Globus pallidus (tissue), 1 donor: ENCODE measurements at regions not wholly inside any gene's neighbourhood (a gene's known extent, or its start where the extent isn't known, plus 50 kb on each side); places are given as distances from the start of the nearest gene placed in this dataset.

Experiments
- DNase-seq: peaks from one replicate; pipeline ENCODE4 v3.0.0-alpha.2; 2015; ENCODE audit warnings: low spot score

DNA sequence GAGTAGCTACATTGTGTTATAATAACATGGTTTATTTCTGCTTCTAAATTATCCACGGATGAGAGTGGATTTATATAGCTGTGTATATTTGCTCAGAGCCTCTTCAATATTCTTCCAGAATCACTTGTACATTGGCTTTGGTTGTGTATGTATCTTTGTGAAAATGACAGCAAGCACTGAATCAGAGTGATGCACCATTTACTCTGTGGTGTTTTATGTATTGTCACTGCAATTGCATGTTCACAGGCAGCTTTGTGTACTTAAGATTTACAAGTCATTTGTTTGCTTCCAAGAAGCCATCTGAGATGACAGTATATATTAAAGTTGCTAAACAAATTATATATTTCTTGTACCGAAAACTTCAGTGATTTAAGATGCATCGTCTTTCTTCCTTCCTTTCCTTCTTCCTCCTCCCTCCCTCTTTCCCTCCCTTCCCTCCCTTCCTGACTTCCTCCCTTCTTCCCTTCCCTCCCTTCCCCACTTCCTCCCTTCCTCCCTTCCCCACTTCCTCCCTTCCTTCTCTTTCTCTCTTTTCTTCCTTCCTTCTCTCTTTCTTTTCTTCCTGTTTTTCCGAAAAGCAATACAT is 362.3 kb upstream of the GOLIM4 start:
- no peak for DNase-seq

DNA sequence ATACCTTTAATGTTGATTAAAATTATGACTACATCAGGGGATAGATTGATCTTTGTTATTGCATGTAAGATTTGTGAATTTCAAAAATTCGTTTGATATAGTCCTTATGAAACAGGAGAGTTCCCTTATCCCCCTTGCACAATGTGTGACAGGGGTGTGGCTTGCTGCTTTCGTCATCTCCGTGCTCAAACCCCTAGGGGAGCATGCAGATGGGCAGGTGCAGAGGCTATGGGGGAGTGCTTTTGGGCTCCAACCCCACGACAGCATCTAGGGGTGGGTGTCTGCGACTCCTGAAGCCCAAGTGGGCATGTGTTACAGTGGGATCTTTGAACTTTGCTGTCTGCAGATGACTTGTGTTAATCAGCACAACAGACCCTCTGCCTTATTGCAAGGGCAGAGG is 360.1 kb upstream of the GOLIM4 start:
- no peak for DNase-seq

DNA sequence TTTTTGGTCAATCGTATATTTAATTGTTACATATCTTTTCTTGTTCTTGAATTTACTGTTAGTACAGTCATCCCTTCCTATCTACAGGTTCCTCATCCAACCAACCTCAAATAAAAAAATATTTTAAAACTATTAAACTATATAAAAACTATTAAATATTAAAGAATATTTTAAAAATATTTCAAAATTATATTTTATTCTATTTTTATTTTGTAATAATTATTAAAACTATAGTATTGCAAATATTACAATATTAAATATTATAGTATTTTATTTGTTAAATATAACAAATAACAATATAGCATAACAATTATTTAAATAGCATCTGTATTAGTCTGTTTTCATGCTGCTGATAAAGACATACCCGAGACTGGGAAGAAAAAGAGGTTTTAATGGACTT is 357.9 kb upstream of the GOLIM4 start:
- DNase-seq = no peak

DNA sequence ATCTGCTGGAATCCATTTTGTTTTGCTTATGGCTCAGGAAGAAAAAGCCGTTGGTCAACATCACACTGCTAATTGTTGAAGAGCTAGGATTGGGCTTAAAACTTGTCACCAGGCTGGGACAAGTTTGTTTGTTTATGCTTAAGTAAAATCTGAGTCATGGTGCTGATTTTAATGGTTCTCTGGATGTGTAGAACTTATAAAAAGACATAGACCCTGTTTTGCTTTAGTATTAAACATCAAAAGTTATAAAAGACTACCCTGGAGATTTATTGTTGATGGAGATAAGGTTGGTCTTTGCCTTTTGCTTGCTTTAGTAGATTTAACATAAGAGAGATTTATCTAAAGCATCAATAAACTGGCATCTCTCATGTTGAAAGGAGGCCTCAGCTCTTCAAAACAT is 348.2 kb upstream of the GOLIM4 start:
- no peak for DNase-seq

DNA sequence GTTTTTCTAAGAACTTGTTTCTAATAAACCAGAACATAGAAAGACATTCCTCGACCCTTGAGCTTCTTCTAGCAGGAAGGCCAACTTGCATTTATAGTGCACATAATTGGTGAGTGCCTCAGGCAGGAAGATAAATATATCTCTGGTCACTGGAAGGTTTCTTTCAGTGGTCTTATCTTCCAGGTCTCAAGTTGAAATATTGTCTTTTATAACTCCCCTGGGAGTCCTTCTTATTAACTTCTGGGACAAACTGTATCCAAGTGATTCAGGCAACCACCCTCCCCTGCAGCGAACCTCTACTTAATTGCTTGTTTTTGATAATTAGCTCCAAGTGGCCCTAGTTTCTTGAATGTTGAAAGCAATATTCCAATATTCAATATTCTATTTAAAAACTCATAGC is 346.8 kb upstream of the GOLIM4 start:
- DNase-seq = no peak

DNA sequence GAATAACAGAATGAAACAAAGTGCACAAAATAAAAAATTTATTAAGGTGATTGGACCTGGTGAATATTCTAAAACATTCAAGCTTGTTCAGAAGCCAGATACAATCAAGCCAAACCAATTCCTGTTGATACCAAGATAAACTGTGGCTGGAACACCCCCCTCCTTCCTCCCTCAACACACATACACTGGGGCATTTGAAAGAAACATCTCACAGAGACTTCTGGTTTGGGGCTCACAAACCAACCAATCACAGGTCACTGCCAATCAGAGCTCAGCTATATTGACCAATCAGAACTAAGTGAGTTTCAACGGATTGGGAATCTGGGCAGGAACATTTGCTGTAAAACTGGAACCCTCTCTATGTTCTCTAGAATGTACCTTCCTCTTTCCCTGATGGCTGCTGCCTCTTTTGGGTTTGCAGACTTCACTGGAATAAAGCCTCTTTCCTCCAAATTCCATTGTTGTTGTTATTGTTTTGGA is 340.6 kb upstream of the GOLIM4 start:
- no peak for DNase-seq

DNA sequence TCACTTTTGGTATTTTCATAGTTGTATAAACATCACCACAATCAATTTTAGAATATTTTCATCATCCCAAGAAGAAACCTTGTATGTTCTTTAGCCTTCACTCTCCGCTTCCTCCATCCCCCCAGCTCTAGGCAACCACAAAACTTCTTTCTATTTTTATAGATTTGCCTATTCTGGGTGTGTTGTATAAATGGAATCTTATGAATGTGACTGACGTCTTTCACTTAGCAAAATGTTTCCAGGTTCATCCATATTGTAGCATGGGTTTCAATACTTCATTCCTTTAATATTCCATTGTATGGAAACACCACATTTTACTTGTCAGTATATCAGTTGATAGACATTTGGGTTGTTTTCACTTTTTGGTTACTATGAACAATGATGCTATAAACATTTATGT is 335.8 kb upstream of the GOLIM4 start:
- DNase-seq = no peak

DNA sequence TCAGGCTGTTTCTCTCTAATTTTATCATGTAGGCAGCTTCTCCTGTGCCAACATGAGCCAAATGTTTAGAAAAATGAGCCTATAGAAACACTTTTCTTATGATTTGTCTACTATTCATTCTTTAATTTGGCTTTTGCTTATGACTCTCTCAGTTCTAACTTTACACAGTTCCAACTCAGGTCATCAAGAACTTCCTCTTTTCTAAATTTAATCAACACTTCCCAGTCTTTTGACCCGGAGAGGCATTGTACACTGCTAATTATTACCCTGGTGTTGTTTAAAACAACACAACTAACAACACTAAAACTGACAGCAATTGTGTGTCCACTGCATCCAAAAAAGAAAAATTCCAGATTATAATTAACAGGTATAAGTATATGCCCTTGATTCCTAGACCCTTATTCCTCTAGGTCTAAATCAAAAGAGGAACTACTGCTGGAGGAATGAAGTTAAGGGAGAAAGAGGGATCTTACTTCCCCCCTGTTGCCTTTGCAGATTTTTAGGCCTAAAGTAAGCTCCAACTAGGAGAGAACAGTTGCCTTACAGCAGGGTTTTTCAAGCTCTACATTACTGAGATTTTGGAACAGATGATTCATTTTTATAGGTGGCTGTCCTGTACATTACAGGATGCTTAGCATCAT is 332.2 kb upstream of the GOLIM4 start:
- DNase-seq = peak; percentile 8

DNA sequence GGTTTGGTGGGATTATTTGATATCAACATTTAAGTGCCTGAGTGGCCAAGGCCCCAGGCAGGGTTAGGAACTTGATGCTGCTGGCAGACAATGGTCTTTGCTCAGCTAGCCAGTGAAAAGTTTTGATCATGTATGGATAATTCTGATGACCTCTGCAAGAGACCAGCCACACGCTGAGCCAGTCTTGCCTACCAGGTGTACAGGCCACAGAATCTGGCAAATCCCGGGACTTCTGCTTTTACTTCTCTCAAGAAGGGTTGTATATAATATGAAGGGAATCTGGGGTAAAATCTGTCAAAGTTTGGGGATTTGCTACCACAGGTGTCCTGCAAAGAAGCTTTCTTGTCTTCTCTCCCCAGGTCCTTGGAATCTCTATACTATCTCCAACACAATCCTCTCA is 331.4 kb upstream of the GOLIM4 start:
- no peak for DNase-seq

DNA sequence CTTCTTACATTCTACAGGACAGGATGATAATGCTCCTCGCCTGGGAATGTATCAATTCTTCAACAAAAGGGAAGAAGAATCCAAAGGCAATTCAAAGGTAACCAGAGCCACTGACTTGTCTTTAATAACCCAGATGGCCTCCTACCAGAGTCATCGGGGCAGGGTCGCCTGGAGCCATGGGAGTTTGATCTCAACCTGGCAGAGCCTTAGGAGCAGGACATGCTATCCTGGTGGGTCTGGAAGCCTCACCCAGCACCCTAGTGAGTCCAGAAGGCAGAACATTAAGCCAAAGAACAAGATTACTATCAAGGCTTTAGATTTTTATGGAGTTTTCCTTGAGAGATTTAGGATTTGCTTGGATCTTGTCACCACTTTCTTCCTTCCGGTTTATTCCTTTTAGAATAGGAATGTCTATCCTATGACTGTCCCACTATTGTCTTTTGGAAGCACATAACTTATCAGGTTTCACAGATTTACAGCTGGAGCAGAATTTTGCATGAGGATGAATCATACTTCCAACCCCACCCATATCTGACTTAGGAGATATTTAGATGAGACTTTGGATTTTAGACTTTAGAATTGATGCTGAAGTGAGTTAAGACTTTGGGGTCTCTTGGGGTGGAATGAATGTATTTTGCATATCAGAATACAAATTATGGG is 330.3 kb upstream of the GOLIM4 start:
- DNase-seq = no peak

DNA sequence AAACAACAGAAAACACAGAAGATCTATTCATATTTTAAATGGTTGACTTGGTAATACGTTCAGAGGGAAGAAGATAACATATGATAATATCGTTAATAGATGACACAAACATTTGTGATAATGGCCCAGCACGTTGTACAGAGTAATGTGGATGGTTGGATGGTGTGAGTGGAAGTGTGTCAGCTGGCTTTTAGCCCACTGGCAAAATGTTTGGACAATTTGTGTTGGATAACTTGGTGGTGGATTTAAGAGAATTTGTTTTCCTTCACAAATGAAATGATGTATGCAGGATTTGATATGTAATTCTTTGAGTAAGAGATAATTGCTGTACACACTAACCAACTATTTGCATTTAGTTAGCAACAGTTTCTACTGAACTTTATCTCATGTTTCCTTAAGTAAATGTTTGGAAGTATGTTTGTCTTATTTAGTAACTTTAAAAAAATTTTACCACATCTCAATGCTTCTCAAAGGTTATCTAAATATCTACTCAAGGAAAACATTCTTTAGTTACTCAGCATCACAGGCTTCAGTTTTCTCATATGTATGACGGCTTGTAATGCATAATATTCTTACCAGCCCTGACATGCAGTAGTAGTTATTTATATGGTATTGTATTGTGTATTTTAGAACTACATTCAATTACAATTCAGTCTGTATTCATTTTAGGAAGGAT is 328.5 kb upstream of the GOLIM4 start:
- DNase-seq = no peak

DNA sequence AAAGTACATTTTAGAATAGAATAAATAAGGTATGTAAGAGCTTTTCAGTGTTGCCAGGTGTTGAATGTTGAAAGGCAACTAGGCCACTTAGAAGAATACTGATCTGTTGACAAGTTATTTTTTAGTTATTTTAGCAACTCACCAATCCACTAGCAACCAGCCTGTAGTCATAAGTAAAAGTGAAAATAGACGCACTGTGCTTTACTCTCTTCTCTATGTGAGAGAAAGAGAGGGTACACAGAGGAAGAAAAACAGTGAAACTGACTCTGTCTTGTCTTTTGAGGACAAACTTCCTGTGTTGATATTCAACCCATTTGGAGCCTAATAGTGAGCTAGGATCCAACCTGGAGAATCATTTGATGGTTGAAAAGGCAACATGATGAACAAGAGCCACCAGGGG is 327.1 kb upstream of the GOLIM4 start:
- no peak for DNase-seq

DNA sequence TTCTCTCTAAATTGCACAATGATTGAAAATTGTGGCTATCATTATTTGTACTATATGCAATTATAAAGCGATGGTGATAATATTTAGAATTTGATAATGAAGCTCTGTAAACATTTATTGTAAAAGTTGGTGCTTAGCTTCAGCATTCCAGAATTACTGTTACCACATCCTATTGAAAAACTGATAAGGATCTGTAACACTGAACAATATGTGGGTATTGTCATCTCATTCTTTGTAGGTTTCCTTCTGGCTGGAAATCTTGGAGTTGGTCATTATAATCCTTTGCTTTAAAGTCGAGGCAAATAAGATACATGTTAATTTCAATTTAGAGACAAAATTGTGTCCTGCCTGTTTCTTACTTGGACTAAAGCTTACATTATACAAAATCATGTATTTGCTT is 323.4 kb upstream of the GOLIM4 start:
- DNase-seq = no peak

DNA sequence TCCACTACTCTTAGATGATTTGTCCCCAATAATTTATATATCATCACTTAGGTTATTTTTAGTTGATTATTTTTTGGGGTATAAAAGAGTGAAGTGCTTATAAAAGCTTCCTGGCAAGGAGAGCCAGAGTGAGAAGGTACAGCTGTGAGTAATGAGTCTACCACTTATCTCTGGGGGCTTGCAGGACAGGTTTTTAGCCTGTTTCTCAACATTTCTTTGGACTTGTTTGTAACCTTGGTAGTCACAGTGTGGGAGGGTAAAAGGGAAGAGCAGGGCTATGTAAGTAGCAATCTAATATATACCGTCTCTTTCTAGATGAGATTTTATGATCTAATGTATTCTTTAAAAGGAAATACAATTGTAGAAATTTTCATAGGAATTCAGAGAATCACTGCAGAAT is 321.3 kb upstream of the GOLIM4 start:
- DNase-seq = no peak

DNA sequence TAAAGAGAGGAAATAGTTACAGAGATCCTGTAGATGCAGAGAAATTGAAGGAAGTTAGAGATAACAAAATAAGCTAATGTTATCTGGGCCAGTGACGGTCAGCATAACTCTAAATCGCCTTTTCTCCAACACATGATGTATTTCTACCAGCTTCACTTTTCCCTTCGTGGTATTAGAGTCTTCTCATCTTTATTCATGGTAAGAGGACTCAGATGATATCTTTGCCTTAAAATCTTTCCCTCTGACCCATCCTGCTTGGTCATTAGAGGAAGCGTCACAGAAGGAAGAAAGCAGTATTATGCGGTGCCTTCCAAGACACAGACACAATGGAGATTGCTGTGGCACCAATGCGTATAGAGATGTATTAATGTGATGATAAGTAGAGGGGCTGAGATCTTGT is 320.7 kb upstream of the GOLIM4 start:
- no peak for DNase-seq

DNA sequence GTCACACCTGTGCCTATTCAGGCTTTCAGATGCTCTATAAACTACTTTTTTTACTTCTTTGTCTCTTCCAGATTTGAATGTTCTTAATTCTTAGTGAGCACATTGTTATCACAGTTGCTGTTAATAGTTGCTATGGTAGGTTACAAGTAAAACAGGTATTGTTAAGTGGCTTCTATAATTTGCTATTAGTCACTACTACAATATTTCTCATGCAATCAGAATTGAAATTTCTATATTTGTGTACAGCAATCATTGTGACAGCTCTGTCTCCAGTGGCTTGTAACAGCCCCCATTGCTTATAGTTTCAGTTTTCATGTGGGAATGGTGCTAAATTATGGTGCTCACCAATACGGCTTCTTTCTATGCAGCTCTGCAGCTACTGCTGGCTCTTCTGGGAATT is 318.4 kb upstream of the GOLIM4 start:
- DNase-seq = no peak

DNA sequence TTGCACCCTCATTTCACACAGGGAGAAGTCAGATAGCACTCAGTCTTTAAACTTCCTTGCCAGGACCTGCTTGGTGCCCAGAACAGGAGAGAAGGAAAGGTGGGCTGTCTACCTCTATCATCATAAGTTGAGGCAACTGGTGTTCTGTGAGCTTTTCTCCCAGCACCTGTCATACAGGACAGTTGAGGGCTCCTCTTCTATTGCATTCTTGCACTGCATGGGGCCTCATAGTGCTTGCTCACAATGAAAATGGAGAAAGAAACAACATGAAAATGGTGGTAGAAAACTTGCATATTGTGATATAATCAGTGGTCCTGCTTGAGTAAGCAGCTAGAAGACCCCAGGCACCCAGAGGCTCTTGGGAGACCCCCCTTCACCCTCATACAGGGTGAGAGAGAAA is 311.7 kb upstream of the GOLIM4 start:
- no peak for DNase-seq

DNA sequence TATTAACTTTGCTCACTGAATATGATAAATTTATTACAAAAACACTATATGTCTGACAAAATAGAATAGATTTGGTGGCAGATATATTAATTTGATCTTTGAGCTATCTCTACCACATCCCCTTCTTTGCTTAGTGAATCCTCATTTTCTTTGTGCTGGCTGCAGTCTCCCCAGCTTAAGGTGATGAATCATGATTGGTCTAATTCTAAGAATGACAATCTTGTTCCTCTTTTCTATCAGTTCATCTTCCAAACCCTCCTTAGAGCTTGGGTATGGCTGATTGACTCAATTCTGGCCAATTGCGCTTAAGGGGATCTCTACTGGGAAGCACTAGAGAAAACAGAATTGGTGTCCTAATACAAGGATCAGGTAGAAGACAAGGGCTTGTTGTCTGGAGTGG is 309.6 kb upstream of the GOLIM4 start:
- DNase-seq = no peak

DNA sequence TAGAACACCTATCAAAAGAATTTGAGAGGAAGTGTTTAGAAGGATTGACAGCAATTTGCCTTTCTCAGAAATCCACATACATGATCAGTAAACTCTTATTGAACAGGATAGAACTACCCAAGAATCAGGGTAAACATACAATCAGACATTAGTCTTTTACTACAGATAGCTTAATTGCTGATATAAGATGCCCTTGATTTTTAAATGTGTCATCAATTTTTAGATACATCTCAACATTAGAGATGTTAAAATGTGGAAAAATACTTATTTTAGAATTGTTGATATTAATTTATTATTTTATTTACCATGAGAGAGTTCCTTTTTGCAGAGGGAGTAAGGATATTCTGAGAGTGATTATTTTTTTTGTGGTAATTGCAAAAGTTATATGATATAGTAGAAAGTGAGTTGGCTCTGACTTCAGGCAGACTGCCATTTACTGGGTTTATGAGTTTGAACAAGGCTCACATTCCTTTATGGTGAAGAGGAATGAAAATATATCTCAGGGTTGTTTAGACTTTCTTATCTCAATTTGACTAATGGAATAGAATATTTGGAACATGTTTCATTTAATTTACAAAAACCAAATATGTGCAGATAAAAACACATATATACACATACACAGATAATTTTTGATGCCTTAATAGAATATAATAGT is 302.8 kb upstream of the GOLIM4 start:
- no peak for DNase-seq

DNA sequence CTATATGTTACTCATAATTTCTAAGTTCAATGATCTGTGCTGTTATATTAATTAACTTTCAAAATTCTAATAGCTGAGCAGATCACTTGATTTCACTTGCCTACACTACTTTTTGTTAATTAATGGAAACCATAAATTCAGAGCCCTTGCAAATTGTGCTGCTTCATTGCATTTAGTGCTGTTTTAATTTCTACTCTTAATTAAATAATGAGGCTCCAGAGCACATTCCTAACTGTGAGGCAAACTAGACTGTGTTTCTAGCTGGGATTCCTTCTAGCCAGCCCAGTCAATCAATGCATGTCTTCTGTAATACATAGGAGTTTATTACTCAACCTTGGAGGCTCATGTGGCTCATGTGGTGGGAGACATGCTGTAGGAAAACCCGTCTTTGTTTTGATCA is 301.1 kb upstream of the GOLIM4 start:
- no peak for DNase-seq

DNA sequence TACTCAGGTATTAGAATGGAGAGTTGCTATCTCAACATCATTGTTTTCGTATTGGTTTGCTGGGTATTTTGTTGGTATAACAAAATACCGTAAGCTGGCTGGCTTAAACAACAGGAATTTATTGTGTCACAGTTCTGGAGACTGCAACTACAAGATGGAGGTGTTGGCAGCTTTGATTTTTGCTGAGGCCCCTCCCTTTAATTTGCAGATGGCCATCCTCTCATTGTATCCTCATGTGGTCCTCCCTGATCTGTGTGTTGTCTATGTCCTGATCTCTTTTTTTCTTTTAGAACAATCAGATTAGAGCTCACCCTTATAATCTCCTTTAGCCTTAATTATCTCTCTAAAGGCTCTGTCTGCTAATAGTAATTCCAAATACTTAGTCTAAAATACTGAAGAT is 299.8 kb upstream of the GOLIM4 start:
- no peak for DNase-seq

DNA sequence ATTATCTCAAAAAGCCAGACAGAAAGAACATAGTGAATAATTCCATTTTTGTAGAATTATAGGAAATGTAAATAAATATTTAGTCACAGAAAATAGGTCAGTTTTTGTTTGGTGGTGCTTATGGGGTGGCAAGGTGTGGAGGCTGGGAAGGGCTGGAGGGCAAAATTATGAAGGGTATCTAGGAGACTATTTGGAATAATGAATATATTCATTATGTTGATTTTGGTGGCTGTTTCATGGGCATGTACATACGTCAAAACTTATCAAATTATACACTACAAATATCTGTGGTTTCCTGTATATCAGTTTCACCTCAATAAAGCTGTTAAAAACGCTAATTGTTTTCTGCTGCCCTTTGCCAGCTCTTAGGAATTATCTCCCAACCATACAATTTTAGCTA is 298.7 kb upstream of the GOLIM4 start:
- no peak for DNase-seq

DNA sequence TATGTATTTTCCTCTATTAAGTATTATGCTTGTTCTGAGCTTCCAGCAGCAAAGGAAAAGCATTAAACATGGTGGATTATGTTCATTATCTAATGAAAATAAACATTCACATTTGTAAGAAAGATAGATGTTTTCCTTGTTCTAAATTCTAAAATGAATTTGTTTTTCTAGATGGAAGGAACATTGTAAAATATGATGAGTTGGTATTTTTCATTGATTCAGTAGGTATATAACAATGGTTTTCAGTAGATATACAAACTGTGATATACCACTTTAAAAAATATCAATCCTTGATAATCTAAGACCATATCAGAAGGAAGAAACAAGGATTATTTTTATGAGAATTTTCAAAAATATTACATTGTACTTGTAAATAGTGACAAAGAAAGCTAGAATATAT is 290.6 kb upstream of the GOLIM4 start:
- no peak for DNase-seq
